GM20000 (cell line): ENCODE measurements at regions not wholly inside any gene's neighbourhood (a gene's known extent, or its start where the extent isn't known, plus 50 kb on each side); places are given as distances from the start of the nearest gene placed in this dataset.
"Not testable (repeated sequence)": the region's sequence is repeated elsewhere in the genome, so short reads cannot be mapped to it uniquely, and the experiment has no call there.

Source experiments
- DNase-seq: peaks from one replicate; pipeline ENCODE4 v3.0.0; 2012; ENCODE audit warnings: low spot score
- CTCF ChIP-seq: IDR thresholded peaks from 2 replicates; pipeline ENCODE4 v1.5.1; 2012; ENCODE audit warnings: mild to moderate bottlenecking, control low read depth; ENCODE audit errors: extremely low read depth, missing control alignments

- no peak for DNase-seq
- TF ChIP-seq CTCF = no peak
These were observed 588.3 kb downstream of the DNAH5 start for GRCh38 chr5:13356226-13356625.

- no peak for DNase-seq
- TF ChIP-seq CTCF = no peak
These were observed 589.9 kb downstream of the DNAH5 start for GRCh38 chr5:13354611-13355010.

GRCh38 chr5:13350767-13351166 lies 593.7 kb downstream of the DNAH5 start:
- no peak for DNase-seq
- TF ChIP-seq CTCF = no peak

GRCh38 chr5:13348568-13348967 lies 595.9 kb downstream of the DNAH5 start:
- no peak for DNase-seq
- no peak for TF ChIP-seq CTCF

GRCh38 chr5:13346401-13346800 lies 598.1 kb downstream of the DNAH5 start:
- no peak for DNase-seq
- no peak for TF ChIP-seq CTCF

- DNase-seq = no peak
- TF ChIP-seq CTCF = no peak
These were observed 605.4 kb downstream of the DNAH5 start for GRCh38 chr5:13339093-13339492.

GRCh38 chr5:13335026-13335425 lies 609.5 kb downstream of the DNAH5 start:
- DNase-seq = not testable (repeated sequence)

- TF ChIP-seq CTCF = no peak
- DNase-seq = no peak
These were observed 612.9 kb downstream of the DNAH5 start for GRCh38 chr5:13331585-13331984.
